ENCODE measurements at regions not wholly inside any gene's neighbourhood (a gene's known extent, or its start where the extent isn't known, plus 50 kb on each side); places are given as distances from the start of the nearest gene placed in this dataset.

- no peak for DNase-seq
Observed at GRCh38 chr3:44030687-44031305, 210.9 kb upstream of the TOPAZ1 start.

GRCh38 chr3:44031387-44032380, 210.0 kb upstream of the TOPAZ1 start:
- no peak for DNase-seq

GRCh38 chr3:44032487-44032886, 209.2 kb upstream of the TOPAZ1 start:
- DNase-seq = no peak

- no peak for DNase-seq
Observed at GRCh38 chr3:44033123-44033522, 208.6 kb upstream of the TOPAZ1 start.

- DNase-seq = no peak
Observed at GRCh38 chr3:44036850-44037249, 204.8 kb upstream of the TOPAZ1 start.

- DNase-seq = no peak
Observed at GRCh38 chr3:44039006-44039405, 202.7 kb upstream of the TOPAZ1 start.

- DNase-seq = no peak
Observed at GRCh38 chr3:44041726-44042125, 200.0 kb upstream of the TOPAZ1 start.

GRCh38 chr3:44042772-44043171, 198.9 kb upstream of the TOPAZ1 start:
- DNase-seq = no peak

- DNase-seq = peak; percentile 7 to 44
Observed at GRCh38 chr3:44045476-44046275, 196.0 kb upstream of the TOPAZ1 start.

GRCh38 chr3:44047796-44048195, 193.9 kb upstream of the TOPAZ1 start:
- no peak for DNase-seq

- no peak for DNase-seq
Observed at GRCh38 chr3:44048196-44048924, 193.3 kb upstream of the TOPAZ1 start.

- DNase-seq = no peak
Observed at GRCh38 chr3:44048949-44049348, 192.7 kb upstream of the TOPAZ1 start.

- DNase-seq = no peak
Observed at GRCh38 chr3:44050101-44050500, 191.6 kb upstream of the TOPAZ1 start.

- DNase-seq = no peak
Observed at GRCh38 chr3:44050867-44051266, 190.8 kb upstream of the TOPAZ1 start.

- no peak for DNase-seq
Observed at GRCh38 chr3:44055951-44056350, 185.7 kb upstream of the TOPAZ1 start.

GRCh38 chr3:44056446-44057240, 185.0 kb upstream of the TOPAZ1 start:
- DNase-seq = no peak

- DNase-seq = no peak
Observed at GRCh38 chr3:44058022-44058867, 183.4 kb upstream of the TOPAZ1 start.

GRCh38 chr3:44058868-44059203, 182.8 kb upstream of the TOPAZ1 start:
- DNase-seq = no peak

GRCh38 chr3:44060164-44060563, 181.5 kb upstream of the TOPAZ1 start:
- no peak for DNase-seq

GRCh38 chr3:44061268-44061667, 180.4 kb upstream of the TOPAZ1 start:
- DNase-seq = no peak

- no peak for DNase-seq
Observed at GRCh38 chr3:44061961-44062360, 179.7 kb upstream of the TOPAZ1 start.
